Ovary (tissue), 7 donors: ENCODE measurements at regions not wholly inside any gene's neighbourhood (a gene's known extent, or its start where the extent isn't known, plus 50 kb on each side); places are given as distances from the start of the nearest gene placed in this dataset.

Experiments used
- DNase-seq, 5 donors: peaks; one replicate each; pipeline ENCODE4 v3.0.0-alpha.2; 2019 to 2020
- H3K27ac ChIP-seq, 2 donors: fragments of 200-600 bp; one replicate each; pipeline versions ENCODE4 v1.5.1 to v1.8.0; 2019 to 2022
- H3K27me3 ChIP-seq: fragments of 200-600 bp; one replicate; pipeline ENCODE4 v1.8.0; 2022
- H3K36me3 ChIP-seq: fragments of 200-600 bp; sonication (generic); one replicate; pipeline ENCODE4 v1.5.1; 2019
- H3K4me1 ChIP-seq: one replicate; pipeline ENCODE4 v1.8.1; 2013; ENCODE audit warnings: mild to moderate bottlenecking, moderate library complexity; ENCODE audit not compliant: insufficient read depth
- H3K4me3 ChIP-seq: fragments of 200-600 bp; sonication (generic); one replicate; pipeline ENCODE4 v1.5.1; 2017
- H3K9me3 ChIP-seq, 2 donors: fragments of 200-600 bp in 1 of 2; sonication (generic) in 1 of 2; one replicate each; pipeline versions ENCODE4 v1.5.1 to v1.8.1; 2013 to 2019; ENCODE audit warnings: mild to moderate bottlenecking in 1 of 2, moderate library complexity in 1 of 2
- EP300 ChIP-seq: sonication (generic); formaldehyde crosslinking; IDR thresholded peaks from one replicate; pipeline ENCODE4 v1.6.1; 2017; ENCODE audit warnings: antibody characterized with exemption
- POLR2A ChIP-seq: fragments of 450-650 bp; IDR thresholded peaks from one replicate; pipeline ENCODE4 v1.6.1; 2017; ENCODE audit warnings: antibody characterized with exemption, mild to moderate bottlenecking, moderate library complexity
- WGBS, 3 donors: extraction: QIAGEN DNeasy Blood & Tissue Kit in 1 of 3; methylation state at CpG; one replicate each; pipeline versions ENCODE4 v1.1.5 to v1.1.7; 2013 to 2017; 5-methylcytosine and 5-hydroxymethylcytosine counted together
- intact Hi-C, 4 donors: fragments of 100-400 bp; cut with DNase I; formaldehyde crosslinking; loops; one replicate each; pipeline versions ENCODE4 v1.11.0 to v1.15.1; 2022 to 2023
- TF ChIP-seq, protein P1 (sequence below), 3 donors: fragments of 450-650 bp in 2 of 3; fragments of 200-600 bp in 1 of 3; IDR thresholded peaks; one replicate each; pipeline versions ENCODE4 v1.5.1 to v1.8.0; 2016 to 2022; ENCODE audit warnings: antibody characterized with exemption in 3 of 3, mild to moderate bottlenecking in 1 of 3
- donor health status: DM: no; HTN: no; CAD: no; lungs with moderate emphysema.
- donor health status: DM: no; HTN: no; CAD: no.
- donor health status: Bipolar disorder and iron deficiency.
- donor health status: DM: no; HTN: no; CAD: no.
- donor health status: DM: yes; HTN: yes; CAD: no.

DNA sequence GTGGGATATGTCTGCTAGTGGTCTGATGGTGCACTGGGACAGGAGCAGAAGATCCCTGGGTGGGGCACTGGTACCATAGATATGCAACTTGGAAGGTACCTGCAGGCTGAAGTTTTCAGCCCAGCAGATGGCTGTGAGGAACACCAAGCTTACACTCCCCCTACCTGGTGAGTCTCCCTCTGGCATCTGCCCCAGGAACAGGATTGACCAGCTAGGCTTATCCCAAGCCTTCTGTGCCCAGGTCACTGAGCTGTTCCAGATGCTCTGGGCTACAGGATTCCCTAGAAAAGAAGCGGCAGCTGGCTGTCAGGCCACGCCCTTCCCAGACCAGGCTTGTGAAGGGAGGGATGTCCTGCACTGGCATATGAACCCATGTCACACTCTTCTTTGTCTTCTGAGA, 1130.0 kb downstream of the NAALADL2 start:
- no peak for DNase-seq
- intact Hi-C loops = no loop called here
- 96 to 100% (median 97%) methylated on average over 2 of the region's 2 CpGs for WGBS, 3 donors

DNA sequence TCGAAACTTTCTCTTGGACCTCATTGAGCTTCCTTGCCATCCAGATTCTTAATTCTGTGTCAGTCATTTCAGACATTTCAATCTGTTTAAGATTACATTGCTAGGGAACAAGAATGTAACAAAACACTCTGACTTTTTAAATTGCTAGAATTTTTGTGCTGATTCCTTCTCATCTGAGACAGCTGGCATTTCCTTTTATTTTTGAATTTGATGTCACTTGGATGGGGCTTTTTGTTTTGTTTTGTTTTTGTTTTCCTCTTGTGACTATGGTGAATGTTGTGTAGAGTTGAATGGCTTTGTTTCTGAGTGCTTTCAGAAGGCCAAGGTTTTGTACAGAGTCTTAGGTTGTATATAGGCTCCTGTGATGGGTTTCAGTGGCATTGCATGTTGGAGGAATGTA, 1129.3 kb downstream of the NAALADL2 start:
- no peak for DNase-seq

More for the DNA sequence above, 1130.0 kb downstream of the NAALADL2 start:
- no peak overlapping the region for H3K4me3 ChIP-seq
- H3K36me3 ChIP-seq = no peaks in the 10 kb centered on the region
- no peaks in the 10 kb centered on the region for H3K9me3 ChIP-seq
- H3K27ac ChIP-seq = no peak overlapping the region
- TF ChIP-seq, protein P1, sequence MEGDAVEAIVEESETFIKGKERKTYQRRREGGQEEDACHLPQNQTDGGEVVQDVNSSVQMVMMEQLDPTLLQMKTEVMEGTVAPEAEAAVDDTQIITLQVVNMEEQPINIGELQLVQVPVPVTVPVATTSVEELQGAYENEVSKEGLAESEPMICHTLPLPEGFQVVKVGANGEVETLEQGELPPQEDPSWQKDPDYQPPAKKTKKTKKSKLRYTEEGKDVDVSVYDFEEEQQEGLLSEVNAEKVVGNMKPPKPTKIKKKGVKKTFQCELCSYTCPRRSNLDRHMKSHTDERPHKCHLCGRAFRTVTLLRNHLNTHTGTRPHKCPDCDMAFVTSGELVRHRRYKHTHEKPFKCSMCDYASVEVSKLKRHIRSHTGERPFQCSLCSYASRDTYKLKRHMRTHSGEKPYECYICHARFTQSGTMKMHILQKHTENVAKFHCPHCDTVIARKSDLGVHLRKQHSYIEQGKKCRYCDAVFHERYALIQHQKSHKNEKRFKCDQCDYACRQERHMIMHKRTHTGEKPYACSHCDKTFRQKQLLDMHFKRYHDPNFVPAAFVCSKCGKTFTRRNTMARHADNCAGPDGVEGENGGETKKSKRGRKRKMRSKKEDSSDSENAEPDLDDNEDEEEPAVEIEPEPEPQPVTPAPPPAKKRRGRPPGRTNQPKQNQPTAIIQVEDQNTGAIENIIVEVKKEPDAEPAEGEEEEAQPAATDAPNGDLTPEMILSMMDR (IDR thresholded peaks at IDR 0.05) = no peak
- H3K27me3 ChIP-seq = no peaks in the 10 kb centered on the region
- no peaks in the 10 kb centered on the region for H3K4me1 ChIP-seq

DNA sequence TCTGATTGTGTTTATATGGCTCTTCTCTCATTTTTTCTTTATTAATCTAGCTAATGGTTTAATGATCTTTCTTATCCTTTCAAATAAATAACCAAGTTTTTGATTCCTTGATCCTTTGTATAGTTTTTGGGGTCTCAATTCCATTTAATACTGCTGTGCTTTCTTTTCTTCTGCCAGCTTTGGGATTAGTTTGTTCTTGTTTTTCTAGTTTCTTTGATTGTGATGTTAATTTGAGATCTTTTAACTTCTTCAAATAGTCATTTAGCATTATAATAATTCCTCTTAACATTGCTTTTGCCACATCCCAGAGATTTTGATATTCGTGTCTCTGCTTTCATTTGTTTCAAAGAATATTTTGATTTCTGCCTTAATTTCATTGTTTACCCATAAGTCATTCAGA, 1126.6 kb downstream of the NAALADL2 start:
- DNase-seq = no peak

More for the DNA sequence above, 1129.3 kb downstream of the NAALADL2 start:
- TF ChIP-seq EP300 (no peak), POLR2A (no peak)
- TF ChIP-seq, protein P1 (IDR thresholded peaks at IDR 0.05) = no peak
- H3K9me3 ChIP-seq = no peaks in the 10 kb centered on the region
- H3K27ac ChIP-seq = no peak overlapping the region
- intact Hi-C loops = no loop called here
- H3K4me1 ChIP-seq = no peaks in the 10 kb centered on the region
- no peak overlapping the region for H3K4me3 ChIP-seq
- no peaks in the 10 kb centered on the region for H3K36me3 ChIP-seq
- H3K27me3 ChIP-seq = no peaks in the 10 kb centered on the region
- WGBS, 3 donors = 84 to 92% (median 90%) methylated on average over 1 of the region's 1 CpG

DNA sequence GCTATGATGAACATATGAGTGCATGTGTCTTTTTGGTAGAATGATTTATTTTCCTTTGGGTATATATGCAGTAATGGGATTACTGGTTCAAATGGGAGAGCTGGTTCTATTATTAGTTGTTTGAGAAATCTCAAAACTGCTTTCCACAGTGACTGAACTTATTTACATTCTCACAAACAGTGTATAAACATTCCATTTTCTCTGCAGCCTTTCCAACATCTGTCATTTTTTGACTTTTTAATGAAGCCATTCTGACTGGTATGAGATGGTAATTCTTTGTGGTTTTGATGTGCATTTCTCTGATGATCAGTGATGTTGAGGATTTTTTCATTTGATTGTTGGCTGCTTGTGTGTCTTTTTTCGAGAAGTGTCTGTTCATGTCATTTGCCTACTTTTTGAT, 1124.2 kb downstream of the NAALADL2 start:
- Histone ChIP-seq H3K4me1 (no peaks in the 10 kb centered on the region), H3K4me3 (no peak overlapping the region), H3K9me3 (no peaks in the 10 kb centered on the region), H3K27me3 (no peaks in the 10 kb centered on the region), H3K36me3 (no peaks in the 10 kb centered on the region), H3K27ac (no peak overlapping the region)
- TF ChIP-seq, protein P1 (IDR thresholded peaks at IDR 0.05) = no peak
- TF ChIP-seq POLR2A (no peak), EP300 (no peak)
- intact Hi-C loops = no loop called here
- WGBS, 3 donors = 39 to 84% (median 75%) methylated on average over 1 of the region's 1 CpG
- no peak for DNase-seq

More for the DNA sequence above, 1126.6 kb downstream of the NAALADL2 start:
- Histone ChIP-seq H3K27me3 (no peaks in the 10 kb centered on the region), H3K4me1 (no peaks in the 10 kb centered on the region), H3K27ac (no peak overlapping the region), H3K36me3 (no peaks in the 10 kb centered on the region), H3K4me3 (no peak overlapping the region), H3K9me3 (no peaks in the 10 kb centered on the region)
- intact Hi-C loops = no loop called here
- TF ChIP-seq EP300 (no peak), POLR2A (no peak)
- TF ChIP-seq, protein P1 (IDR thresholded peaks at IDR 0.05) = no peak
- 65 to 76% (median 68%) methylated on average over 1 of the region's 1 CpG for WGBS, 3 donors
